Mucosa of stomach (tissue), 1 donor: ENCODE measurements at regions not wholly inside any gene's neighbourhood (a gene's known extent, or its start where the extent isn't known, plus 50 kb on each side); places are given as distances from the start of the nearest gene placed in this dataset.

Source experiments
- H3K27me3 ChIP-seq: one replicate; pipeline ENCODE4 v1.7.0; 2013; ENCODE audit warnings: mild to moderate bottlenecking, low read length; ENCODE audit not compliant: control insufficient read depth, insufficient read depth
- H3K36me3 ChIP-seq: one replicate; pipeline ENCODE4 v1.7.0; 2013; ENCODE audit warnings: low read length; ENCODE audit not compliant: control insufficient read depth, insufficient read depth
- H3K4me1 ChIP-seq: one replicate; pipeline ENCODE4 v1.7.0; 2013; ENCODE audit warnings: mild to moderate bottlenecking, low read length; ENCODE audit not compliant: control insufficient read depth, insufficient read depth
- H3K4me3 ChIP-seq: one replicate; pipeline ENCODE4 v1.7.0; 2013; ENCODE audit warnings: low read length
- H3K9ac ChIP-seq: one replicate; pipeline ENCODE4 v1.7.0; 2013; ENCODE audit warnings: mild to moderate bottlenecking, low read length, moderate library complexity
- H3K9me3 ChIP-seq: one replicate; pipeline ENCODE4 v1.7.0; 2013; ENCODE audit warnings: mild to moderate bottlenecking, low read length, moderate library complexity; ENCODE audit not compliant: control insufficient read depth
- donor health status: Pancreatic carcinoma.

DNA sequence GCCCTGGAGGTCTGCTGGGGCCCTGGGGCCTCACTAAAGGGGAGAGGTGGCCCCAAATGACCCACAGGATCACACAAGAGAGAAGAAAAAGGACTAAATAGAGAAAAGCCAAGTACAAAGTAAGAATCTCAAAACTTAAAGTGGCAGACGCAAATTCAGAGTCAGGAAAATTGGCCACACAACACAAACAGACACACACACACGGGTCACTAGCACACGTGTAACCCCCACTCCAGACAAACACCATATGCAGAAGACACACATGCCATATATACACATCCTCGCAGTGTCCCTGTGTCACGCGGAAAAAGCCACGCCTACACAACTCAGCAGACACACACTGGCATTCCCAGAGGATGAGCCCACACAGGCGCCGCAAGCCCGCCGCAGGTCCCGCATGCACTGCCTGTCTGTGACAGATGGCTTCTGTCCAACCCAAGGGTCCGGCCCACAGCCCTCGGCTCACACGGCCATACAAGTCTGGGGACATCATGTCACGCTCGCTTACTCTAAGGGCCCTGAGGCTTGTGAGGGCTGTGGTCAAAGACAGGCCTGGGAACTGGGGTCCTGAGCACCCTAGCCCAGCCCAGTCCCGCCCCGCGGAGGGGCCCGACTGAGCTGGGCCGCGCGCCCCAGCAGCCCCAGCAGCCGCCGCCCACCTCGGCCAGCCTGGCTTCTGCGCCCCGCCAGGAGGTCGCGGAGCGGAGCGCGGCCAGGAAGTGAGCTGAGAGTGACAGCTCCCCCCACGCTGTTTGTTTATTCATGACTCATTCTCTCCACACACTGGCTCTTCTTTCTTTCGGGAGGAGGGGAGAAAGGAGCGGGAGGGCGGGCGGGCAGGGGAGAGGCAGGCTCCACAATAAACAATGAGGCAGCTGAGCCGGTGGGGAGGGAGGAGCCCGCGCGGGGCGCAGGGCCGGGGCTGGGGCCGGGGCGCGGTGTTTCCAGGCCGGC, 95.5 kb upstream of the ZMIZ1 start:
- peaks cover 30% of the 10 kb centered on the region for H3K4me1 ChIP-seq
- H3K9me3 ChIP-seq = no peaks in the 10 kb centered on the region
- no peak overlapping the region for H3K4me3 ChIP-seq
- peak overlapping the region; percentile 57 for H3K9ac ChIP-seq
- no peaks in the 10 kb centered on the region for H3K36me3 ChIP-seq
- no peaks in the 10 kb centered on the region for H3K27me3 ChIP-seq

DNA sequence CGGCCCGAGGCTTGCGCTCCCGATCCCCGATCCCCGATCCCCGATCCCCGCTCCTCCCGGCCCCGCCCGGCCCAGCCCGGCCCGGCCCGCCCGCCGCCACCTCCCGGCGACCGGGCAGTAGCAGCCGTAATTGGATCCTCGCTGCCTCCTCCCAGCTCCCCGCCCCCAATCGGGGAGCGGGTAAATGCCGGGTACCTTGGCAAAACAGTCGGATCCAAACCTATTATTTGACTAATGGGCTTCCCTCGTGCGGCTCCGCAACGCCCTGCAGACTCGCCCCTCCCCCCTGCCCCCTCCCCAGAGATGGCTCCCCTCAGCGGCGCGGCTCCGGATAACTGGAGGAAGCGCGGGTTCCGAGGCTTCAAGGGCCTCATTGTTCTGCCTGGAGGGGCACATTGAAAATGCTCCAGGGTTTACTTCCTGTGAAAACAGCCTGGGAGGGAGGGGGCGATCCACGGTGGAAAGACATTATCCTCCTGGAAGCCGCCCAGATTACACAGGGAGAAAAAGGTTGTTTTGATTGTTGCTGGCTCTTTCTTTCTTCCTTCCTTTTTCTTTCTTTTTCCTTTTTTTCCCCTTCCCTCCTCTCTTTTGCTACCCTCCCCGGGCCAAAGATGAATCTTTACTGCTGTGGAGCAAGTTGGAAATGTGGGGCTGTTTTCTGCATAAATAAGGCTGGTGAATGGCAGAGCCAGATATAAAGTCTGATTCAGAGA, 94.7 kb upstream of the ZMIZ1 start:
- no peaks in the 10 kb centered on the region for H3K9me3 ChIP-seq
- peak overlapping the region; percentile 0 for H3K4me3 ChIP-seq
- H3K4me1 ChIP-seq = peaks cover 30% of the 10 kb centered on the region
- no peaks in the 10 kb centered on the region for H3K36me3 ChIP-seq
- H3K27me3 ChIP-seq = no peaks in the 10 kb centered on the region
- peak overlapping the region; percentile 51 for H3K9ac ChIP-seq

DNA sequence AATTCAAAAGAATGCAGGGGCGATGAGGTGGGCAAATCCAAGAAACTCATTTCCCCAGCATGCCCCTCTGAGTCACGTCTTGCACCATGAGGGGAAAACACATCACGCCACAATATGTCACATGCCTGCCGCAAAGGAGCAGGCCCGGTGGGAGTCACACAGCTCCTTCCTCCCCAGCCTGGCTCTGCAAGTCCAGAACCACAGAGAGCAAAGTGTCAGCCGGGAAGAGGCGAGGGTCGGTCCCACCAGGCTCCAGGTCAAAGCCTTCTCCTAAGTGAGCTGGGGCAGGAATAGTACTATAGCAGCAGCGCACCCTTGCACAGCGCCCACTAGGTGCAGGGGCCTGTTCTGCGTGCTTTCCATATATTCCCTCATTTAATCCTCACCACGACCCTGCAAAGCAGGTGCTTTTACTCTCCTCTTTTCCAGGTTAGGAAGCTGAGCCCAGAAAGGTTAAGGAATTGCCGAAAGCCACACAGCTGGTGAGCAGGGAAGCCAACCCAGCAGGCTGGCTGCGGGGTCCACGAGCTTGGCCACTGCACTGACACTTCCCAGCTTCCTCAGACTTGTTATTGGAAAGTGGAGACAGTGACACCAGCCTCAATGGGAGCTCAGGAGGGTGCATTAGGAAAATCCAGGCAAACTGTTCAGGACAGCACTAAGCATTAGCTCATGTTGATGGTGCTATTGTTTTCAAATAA, 94.0 kb upstream of the ZMIZ1 start:
- Histone ChIP-seq H3K9ac (peak overlapping the region; percentile 51), H3K9me3 (no peaks in the 10 kb centered on the region), H3K36me3 (no peaks in the 10 kb centered on the region), H3K4me3 (peak overlapping the region; percentile 0), H3K4me1 (peaks cover 30% of the 10 kb centered on the region), H3K27me3 (no peaks in the 10 kb centered on the region)

DNA sequence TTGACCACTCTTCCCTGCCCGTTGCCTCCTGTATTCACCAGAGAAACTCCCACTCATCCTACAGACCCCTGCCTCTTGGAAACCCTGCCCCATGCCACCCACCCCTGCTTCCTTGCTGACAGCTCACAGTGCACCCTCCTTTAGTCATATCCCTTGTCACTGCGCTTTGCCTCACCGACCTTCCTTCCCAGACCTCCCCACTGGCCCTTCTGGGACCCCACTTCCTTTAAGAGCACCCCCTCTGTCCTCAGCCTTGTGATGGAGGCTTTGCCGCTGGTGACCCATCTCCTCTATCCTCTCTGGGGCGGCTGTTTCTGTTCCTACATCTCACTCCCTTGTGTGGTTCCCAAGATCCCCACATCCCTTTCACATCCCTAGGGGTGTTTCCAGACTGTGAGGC, 92.8 kb upstream of the ZMIZ1 start:
- Histone ChIP-seq H3K4me3 (no peak overlapping the region), H3K9me3 (no peaks in the 10 kb centered on the region), H3K9ac (no peak overlapping the region), H3K36me3 (no peaks in the 10 kb centered on the region), H3K27me3 (no peaks in the 10 kb centered on the region), H3K4me1 (peaks cover 30% of the 10 kb centered on the region)

DNA sequence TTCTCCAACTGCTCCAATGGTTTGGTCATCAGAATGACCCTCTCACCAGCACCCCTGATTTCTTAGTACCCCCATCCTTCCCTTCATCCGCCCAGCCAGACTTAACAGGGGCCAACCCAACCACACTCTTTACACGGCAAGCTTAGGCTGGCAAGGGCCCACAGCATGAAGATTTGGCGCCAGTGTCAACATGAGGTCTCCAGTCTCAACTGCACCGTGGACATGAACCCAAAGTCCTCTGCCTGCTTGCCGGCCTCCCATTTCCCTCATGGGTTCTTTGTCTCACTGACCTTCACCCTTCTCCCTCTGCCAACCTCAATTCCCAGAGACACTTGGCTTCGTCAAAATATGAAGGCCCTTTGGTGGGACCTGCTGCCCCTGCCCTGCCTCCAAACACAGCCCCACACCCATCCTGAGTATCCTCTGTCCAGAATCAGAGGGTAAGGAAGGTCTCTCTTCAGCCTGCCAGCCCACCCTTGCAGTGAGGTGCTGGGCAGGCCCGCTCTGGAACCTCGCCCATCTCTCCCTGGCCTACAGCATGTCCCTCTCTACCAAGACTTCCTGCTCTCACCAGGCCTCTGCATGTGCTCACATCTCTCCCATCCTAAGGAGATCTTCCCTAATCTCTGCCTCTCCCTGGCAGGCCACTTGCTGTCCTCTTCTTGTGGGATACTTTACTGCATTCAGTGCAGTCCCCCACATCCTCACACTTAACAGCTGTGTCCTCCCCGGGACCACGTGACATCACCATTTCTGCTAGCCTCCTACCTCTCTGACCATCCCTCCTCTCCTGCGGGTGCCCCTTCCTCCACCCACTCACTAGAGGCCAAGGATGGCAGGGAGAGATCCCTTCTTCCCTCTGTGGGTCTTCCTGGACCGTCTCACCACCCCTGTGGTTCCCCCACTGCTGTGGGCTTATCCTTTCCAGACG, 91.7 kb upstream of the ZMIZ1 start:
- Histone ChIP-seq H3K36me3 (no peaks in the 10 kb centered on the region), H3K9me3 (no peaks in the 10 kb centered on the region), H3K4me3 (no peak overlapping the region), H3K9ac (no peak overlapping the region), H3K4me1 (peaks cover 25% of the 10 kb centered on the region), H3K27me3 (no peaks in the 10 kb centered on the region)

DNA sequence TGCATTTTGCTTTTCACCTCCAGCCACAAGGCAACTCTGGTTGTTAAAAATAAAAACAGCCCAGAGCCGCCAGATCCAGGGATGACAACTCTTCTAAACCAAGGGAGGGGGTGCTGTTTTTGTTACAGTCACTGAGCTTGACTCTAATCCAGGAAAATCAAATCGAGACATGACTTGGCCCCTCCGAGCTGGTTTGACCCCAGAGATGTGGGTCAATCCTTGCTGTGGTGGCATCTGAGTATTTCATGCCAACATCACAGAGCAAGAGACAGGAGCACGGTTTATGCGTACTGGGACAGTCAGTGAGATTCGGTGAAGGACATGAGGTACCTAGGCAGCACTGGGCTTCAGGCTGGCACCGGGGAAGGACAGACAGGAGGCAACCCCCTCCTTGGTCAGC, 88.8 kb upstream of the ZMIZ1 start:
- H3K9me3 ChIP-seq = no peaks in the 10 kb centered on the region
- H3K4me3 ChIP-seq = no peak overlapping the region
- H3K9ac ChIP-seq = no peak overlapping the region
- peaks cover 2% of the 10 kb centered on the region for H3K4me1 ChIP-seq
- H3K36me3 ChIP-seq = no peaks in the 10 kb centered on the region
- H3K27me3 ChIP-seq = no peaks in the 10 kb centered on the region

DNA sequence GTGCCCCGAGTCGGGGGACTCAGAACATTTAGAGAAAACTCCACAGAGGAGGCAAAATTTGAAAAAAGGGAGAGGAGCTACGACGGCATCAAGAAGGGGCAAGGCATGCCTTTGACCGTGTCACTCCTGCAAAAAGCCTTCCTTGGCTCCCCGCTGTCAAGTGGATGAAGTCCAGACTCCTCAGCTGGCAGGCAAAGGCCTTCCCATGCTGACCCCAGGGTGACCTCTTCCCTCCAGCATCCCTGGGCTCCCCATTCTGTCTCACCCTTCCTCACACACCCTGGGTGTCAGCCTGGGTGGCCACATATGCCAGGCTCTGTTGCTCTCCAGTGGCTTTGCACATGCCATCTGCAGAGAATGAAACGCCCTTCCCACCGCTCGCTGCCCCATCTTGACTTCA, 88.4 kb upstream of the ZMIZ1 start:
- no peaks in the 10 kb centered on the region for H3K9me3 ChIP-seq
- H3K4me3 ChIP-seq = no peak overlapping the region
- no peaks in the 10 kb centered on the region for H3K36me3 ChIP-seq
- no peaks in the 10 kb centered on the region for H3K4me1 ChIP-seq
- no peaks in the 10 kb centered on the region for H3K27me3 ChIP-seq
- H3K9ac ChIP-seq = no peak overlapping the region

DNA sequence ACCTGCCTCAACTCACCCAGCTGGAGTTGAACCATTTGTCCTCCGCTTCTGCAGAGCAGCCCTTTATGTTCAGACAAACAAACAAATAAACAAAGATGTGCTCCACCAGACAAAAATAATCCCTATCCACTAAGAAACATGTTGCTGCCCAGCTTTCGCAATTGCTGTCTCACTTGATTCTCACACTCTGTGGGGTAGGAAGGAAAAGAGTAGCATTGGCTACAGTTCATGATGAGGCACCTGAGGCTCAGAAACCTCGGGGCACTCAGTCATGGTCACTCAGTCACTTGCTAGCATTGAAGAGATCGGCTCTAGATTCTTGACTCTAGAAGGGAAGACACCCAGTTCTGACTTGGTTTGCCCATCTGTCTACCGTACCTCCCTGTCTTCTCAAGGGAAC, 88.0 kb upstream of the ZMIZ1 start:
- H3K4me1 ChIP-seq = no peaks in the 10 kb centered on the region
- no peak overlapping the region for H3K9ac ChIP-seq
- no peaks in the 10 kb centered on the region for H3K36me3 ChIP-seq
- H3K9me3 ChIP-seq = no peaks in the 10 kb centered on the region
- no peak overlapping the region for H3K4me3 ChIP-seq
- no peaks in the 10 kb centered on the region for H3K27me3 ChIP-seq

DNA sequence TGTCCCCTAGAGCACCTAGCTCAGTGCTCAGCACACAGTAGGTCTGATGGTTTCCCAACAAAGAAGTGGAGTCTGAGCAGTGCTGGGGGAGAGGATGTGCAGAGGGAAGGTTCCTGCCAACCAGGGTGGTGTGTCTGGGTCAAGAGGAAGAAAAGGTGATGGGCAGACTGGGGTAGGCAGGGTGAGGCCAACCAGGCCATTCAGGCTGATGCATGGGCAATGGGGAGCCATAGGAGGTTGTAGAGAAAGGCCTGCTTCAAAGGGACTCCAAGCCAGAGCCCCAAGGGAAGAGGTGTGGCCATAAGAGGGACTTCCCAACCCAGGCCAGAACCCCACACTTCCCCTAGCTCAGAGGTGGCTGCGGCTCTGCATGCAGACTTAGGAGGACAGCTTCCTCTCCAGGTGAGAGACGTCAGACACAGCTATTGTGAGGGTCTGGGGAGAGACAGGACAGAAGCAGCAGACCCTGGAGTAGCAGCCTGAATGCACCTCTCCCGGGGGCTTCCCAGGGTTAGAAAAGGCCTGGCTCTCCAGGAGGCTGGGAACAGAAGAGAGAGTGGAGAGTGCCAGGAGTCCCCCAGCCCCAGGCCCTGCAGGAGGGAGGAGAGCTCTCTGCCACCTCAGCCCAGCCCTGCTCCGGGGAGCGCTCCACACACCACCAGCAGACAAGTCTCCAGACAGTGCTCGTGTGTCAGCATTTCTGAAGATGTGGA, 87.4 kb upstream of the ZMIZ1 start:
- Histone ChIP-seq H3K27me3 (no peaks in the 10 kb centered on the region), H3K9ac (no peak overlapping the region), H3K9me3 (no peaks in the 10 kb centered on the region), H3K36me3 (no peaks in the 10 kb centered on the region), H3K4me3 (no peak overlapping the region), H3K4me1 (no peaks in the 10 kb centered on the region)

DNA sequence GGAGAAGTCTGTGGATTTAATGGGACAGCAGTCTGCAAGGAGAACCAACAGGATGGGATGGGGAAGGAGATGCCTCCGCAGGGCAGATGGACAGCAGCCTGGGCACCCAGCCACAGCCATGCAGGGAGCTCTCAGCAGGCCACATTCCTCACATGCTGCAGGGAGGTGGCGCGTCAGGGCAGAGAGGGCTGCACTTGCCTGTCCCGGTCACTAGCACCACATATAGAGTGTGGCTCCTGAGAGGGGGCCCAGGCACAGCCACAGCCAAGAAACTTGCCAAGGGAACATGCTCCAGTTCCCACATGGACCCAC, 86.8 kb upstream of the ZMIZ1 start:
- H3K9me3 ChIP-seq = no peaks in the 10 kb centered on the region
- H3K27me3 ChIP-seq = no peaks in the 10 kb centered on the region
- H3K36me3 ChIP-seq = no peaks in the 10 kb centered on the region
- no peak overlapping the region for H3K9ac ChIP-seq
- no peak overlapping the region for H3K4me3 ChIP-seq
- H3K4me1 ChIP-seq = no peaks in the 10 kb centered on the region

DNA sequence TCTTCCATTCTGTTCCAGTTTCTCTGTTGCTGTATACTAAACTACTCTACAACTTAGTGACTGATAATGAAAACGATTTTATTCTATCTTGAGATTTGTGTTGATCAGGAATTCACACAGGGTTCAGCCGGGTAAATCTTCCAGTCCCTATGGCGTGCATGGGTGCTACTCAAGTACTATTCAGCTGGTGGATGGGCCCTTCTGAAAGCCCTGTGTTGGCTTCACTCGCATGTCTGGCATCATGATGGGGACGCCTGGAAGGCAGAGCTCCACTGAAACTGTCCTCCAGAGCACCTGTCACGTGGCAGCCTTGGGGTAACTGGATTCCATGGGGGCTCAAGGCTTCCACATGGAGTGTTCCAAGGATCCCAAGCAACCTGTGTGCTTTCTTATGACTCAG, 86.0 kb upstream of the ZMIZ1 start:
- Histone ChIP-seq H3K9ac (no peak overlapping the region), H3K36me3 (no peaks in the 10 kb centered on the region), H3K4me1 (no peaks in the 10 kb centered on the region), H3K27me3 (no peaks in the 10 kb centered on the region), H3K9me3 (no peaks in the 10 kb centered on the region), H3K4me3 (no peak overlapping the region)
